IgD-negative memory B cell (primary cell): ENCODE measurements at regions not wholly inside any gene's neighbourhood (a gene's known extent, or its start where the extent isn't known, plus 50 kb on each side); places are given as distances from the start of the nearest gene placed in this dataset.
A peak's percentile ranks its signal among the peaks of the same experiment; 100 is the strongest.
"Not testable (repeated sequence)": the region's sequence is repeated elsewhere in the genome, so short reads cannot be mapped to it uniquely, and the experiment has no call there.

Experiments used
- H3K27ac Mint-ChIP-seq, 3 donors: one replicate each; pipeline ENCODE4 v1.8.0; 2020 to 2022; ENCODE audit warnings: mild to moderate bottlenecking in 3 of 3, mixed read lengths in 3 of 3, moderate library complexity in 1 of 3
- H3K27me3 Mint-ChIP-seq: one replicate; pipeline ENCODE4 v1.8.0; 2021; ENCODE audit warnings: mixed read lengths
- H3K36me3 Mint-ChIP-seq: one replicate; pipeline ENCODE4 v1.8.0; 2020; ENCODE audit warnings: mild to moderate bottlenecking, mixed read lengths
- H3K4me1 Mint-ChIP-seq, 3 donors: one replicate each; pipeline ENCODE4 v1.8.0; 2020 to 2022; ENCODE audit warnings: mixed read lengths in 3 of 3, mild to moderate bottlenecking in 1 of 3
- H3K4me3 Mint-ChIP-seq, 4 donors: one replicate each; pipeline ENCODE4 v1.8.0; 2020 to 2022; ENCODE audit warnings: mild to moderate bottlenecking in 4 of 4, mixed read lengths in 4 of 4, moderate library complexity in 3 of 4
- H3K9me3 Mint-ChIP-seq, 3 donors: one replicate each; pipeline ENCODE4 v1.8.0; 2020 to 2021; ENCODE audit warnings: mixed read lengths in 3 of 3, mild to moderate bottlenecking in 1 of 3

DNA sequence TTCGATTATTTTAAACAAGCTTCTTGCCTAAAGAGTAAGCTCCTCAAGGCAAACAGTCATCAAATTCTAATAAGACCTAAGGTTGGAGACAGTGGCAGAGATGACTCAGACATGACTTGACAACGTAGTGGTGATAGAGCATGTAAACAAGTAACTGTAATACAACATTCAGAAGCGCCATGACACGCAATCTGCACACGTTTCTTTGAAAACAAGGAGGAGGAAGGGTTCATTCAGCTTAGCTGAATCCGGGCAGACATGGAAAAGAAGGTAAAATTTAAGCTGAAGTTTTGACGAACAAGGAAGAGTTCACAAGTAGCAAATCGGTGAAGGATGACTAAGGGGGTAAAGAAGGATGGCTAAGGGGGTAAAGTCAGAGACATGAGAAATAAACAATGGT is 152.4 kb upstream of the ZC3H12C start:
- peaks cover 0 to 3% (median under 1%) of the 10 kb centered on the region in 3 donors for H3K4me1 Mint-ChIP-seq
- no peaks in the 10 kb centered on the region for H3K9me3 Mint-ChIP-seq
- no peak overlapping the region for H3K4me3 Mint-ChIP-seq
- no peak overlapping the region for H3K27ac Mint-ChIP-seq
- peaks cover 4% of the 10 kb centered on the region for H3K27me3 Mint-ChIP-seq
- no peaks in the 10 kb centered on the region for H3K36me3 Mint-ChIP-seq

DNA sequence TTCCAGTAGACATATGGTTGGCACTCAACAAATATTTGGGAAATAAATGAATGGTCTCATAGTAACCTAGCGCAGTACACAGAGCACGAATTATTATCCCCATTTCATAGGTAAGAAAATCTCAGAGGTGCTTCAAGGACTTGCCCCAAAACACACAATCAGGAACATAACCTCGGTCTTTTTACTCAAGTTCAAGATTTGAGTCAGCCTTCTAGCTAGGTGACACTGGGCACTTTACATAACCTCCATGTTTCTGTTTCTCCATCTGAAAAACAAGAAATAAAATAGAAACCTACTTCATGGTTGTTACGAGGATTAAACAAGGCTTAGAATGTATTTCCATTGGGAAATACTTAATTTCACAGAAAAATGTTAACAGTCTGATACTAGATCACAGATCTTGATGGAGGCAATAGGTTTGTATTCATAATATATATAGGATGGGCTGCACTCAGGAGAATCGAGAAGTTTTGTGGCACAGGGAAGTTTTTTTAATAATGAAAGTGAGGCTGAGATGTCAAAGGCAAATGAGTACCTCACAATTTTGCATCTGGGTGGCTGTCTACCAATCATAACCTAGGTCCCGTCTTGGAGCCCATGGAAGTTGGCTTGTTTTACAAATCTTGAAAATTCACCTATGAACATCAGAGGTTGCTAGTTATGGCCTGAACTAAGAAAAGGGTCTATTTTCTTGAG is 147.4 kb upstream of the ZC3H12C start:
- peak overlapping the region; percentile 34 to 84 (median 78) for H3K4me3 Mint-ChIP-seq
- H3K4me1 Mint-ChIP-seq: peaks cover 0 to 10% (median 7%) of the 10 kb centered on the region in 3 donors
- H3K9me3 Mint-ChIP-seq: no peaks in the 10 kb centered on the region
- H3K27me3 Mint-ChIP-seq: peaks cover 5% of the 10 kb centered on the region
- peak overlapping the region in 2 of 3 donors; percentile 4 to 64 for H3K27ac Mint-ChIP-seq
- no peaks in the 10 kb centered on the region for H3K36me3 Mint-ChIP-seq

DNA sequence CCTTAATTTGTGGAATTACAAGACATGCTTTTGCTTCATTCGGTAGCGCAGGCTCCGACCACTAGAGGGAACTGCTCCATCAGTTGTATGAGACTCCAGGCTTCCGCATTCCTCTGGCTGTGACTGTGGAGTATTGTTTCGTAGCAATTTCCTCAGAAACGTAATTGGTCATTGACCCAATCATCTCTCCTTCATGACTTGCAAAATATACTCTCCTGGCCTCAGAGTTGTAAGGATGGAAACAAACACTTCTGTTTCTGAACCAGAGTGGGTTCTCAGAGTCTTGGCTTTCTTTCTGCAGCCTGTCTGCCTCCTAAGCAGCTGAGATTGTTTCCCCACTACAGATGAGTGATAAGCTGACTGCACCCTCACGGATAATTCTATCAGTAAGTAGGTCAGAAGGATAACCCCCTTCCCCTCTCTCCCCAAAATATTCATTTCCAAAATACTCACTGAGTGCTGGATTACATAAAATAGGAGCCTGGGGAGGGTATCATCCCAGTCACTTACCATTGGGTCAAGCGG is 146.8 kb upstream of the ZC3H12C start:
- H3K36me3 Mint-ChIP-seq: no peaks in the 10 kb centered on the region
- peak overlapping the region in 1 of 3 donors; percentile 64 for H3K27ac Mint-ChIP-seq
- H3K4me1 Mint-ChIP-seq: peaks cover 0 to 10% (median 7%) of the 10 kb centered on the region in 3 donors
- H3K9me3 Mint-ChIP-seq: no peaks in the 10 kb centered on the region
- H3K4me3 Mint-ChIP-seq: peak overlapping the region; percentile 34 to 84 (median 78)
- H3K27me3 Mint-ChIP-seq: peaks cover 5% of the 10 kb centered on the region

DNA sequence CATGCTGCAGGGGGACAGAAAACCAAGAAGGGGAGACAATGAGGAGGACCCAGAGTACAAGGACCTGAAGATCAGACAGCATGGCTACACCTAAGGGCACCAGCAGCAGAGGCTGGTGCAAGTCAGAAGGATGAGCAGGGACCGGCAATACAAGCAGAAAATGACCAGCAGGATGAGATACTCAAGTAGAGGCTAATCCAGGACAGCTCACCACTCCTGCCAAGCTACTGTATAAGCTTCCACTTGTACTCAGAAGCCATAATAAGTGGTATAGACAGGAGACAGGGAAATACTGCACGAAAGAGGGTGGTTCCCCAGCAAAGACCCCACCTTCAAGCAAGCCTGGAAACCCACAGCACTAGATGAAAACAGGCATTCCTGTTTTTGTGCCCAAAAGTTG is 138.7 kb upstream of the ZC3H12C start:
- H3K36me3 Mint-ChIP-seq: no peaks in the 10 kb centered on the region
- no peak overlapping the region for H3K27ac Mint-ChIP-seq
- H3K4me1 Mint-ChIP-seq: peaks cover 8 to 19% (median 12%) of the 10 kb centered on the region in 3 donors
- no peaks in the 10 kb centered on the region for H3K9me3 Mint-ChIP-seq
- H3K4me3 Mint-ChIP-seq: peak overlapping the region in 1 of 4 donors; percentile 31
- H3K27me3 Mint-ChIP-seq: peaks cover 12% of the 10 kb centered on the region

DNA sequence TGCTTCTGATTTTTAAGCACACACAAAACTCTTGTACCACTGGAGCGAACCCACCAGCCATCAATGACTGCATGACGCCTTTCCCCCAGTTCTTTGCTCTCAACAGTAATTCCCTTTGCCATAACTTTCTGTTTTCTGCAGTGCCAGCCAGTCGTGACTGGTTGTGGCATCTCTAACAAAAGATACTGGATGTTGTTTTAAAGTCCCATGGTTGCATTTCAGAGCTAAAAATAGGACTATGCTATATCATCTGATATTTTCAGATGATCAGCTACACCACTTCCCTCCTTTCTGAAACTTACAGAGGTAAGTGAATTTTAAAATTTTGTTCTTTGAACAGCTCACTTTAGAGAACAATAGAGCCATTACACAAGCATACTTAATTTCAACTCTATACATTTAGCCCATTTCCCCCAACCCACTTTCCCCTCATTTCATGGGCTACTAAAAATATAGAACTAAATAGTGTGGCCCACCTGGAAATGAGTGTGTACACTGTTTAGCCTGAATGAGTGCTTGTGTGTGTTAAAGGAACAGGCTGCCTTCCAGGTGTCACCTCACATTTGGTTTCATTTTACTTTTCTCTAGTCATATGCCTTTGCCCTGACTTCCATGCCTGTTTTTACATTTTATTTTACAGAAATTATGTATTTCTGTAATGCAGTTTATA is 136.9 kb upstream of the ZC3H12C start:
- Mint-ChIP-seq H3K27ac (no peak overlapping the region), H3K9me3 (no peaks in the 10 kb centered on the region), H3K4me1 (peaks cover 8 to 19% (median 12%) of the 10 kb centered on the region in 3 donors), H3K4me3 (peak overlapping the region in 1 of 4 donors; percentile 7), H3K36me3 (no peaks in the 10 kb centered on the region), H3K27me3 (peaks cover 9% of the 10 kb centered on the region)

DNA sequence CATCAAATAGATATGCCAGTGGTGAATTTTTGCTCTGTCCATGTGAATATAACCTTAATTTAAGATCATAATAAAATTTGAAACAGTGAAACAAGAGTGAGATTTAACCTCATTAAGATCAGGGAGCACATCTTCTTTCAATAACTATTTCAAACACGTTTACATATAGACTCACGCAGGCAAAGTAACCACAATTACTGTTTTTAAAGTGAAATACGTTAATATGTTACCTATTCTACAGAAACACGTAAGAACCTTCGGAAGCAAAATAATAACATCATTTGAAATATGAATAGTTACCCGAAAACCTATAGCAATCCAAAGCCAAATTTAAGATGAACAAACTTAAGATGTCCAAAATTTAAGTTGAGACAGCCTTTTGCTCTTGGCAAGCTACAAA is 136.2 kb upstream of the ZC3H12C start:
- no peaks in the 10 kb centered on the region for H3K36me3 Mint-ChIP-seq

DNA sequence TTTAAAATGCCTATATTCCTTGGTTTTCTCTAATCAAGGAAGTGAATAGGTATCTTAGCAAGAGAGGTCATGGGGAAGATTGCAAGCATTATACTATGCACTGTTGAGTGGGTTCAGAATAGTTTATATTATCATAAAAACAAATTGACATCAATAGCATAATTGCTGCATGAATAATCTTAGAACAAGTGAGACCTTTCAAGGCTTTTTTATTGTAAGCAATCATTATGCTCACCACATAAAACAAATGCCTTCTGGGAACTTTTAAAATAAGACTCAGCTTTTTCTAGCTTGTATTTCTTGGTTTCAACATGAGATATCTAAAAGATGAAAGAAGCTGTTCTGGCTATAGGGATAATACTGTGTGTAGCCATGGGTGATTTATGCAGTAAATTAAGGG is 135.6 kb upstream of the ZC3H12C start:
- no peaks in the 10 kb centered on the region for H3K9me3 Mint-ChIP-seq
- H3K4me1 Mint-ChIP-seq: peaks cover 8 to 16% (median 12%) of the 10 kb centered on the region in 3 donors
- H3K27ac Mint-ChIP-seq: no peak overlapping the region
- no peak overlapping the region for H3K4me3 Mint-ChIP-seq
- H3K36me3 Mint-ChIP-seq: no peaks in the 10 kb centered on the region
- peaks cover 4% of the 10 kb centered on the region for H3K27me3 Mint-ChIP-seq

More for the DNA sequence above, 136.2 kb upstream of the ZC3H12C start:
- H3K4me1 Mint-ChIP-seq: peaks cover 8 to 19% (median 12%) of the 10 kb centered on the region in 3 donors
- peaks cover 9% of the 10 kb centered on the region for H3K27me3 Mint-ChIP-seq
- no peak overlapping the region for H3K4me3 Mint-ChIP-seq
- H3K9me3 Mint-ChIP-seq: no peaks in the 10 kb centered on the region
- H3K27ac Mint-ChIP-seq: no peak overlapping the region

DNA sequence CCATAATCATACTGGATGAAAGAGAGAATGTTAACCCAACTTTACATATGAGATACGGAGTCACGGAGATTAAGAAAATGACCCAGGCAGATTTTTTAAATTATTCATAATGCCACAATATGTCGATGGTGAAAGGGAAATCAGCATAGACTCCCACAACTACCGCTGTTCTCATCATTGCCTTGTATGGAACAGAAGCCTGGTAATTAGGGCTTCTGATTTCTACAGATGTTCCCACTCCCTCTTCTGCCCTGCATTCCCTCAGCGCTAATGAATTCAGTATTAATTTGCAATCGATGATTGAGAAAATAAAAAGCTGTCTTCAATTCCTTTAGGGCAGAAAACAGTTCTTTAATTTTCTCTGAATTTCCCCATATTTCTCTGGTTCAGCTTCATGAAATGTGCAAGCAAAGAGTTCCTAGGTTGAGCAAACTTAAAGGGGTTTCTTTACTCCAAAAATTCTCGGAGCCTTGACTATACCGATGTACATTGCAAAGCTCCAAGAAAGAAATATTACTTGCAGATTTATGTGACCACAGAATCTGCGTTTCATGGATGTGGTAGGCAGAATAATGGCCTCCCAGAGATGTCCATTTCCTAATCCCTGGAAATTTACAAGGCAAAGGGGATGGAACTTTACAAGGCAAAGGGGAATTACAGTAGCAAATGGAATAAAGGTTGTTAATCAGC is 134.9 kb upstream of the ZC3H12C start:
- H3K4me3 Mint-ChIP-seq: no peak overlapping the region
- H3K9me3 Mint-ChIP-seq: no peaks in the 10 kb centered on the region
- no peak overlapping the region for H3K27ac Mint-ChIP-seq
- no peaks in the 10 kb centered on the region for H3K36me3 Mint-ChIP-seq
- peaks cover 4% of the 10 kb centered on the region for H3K27me3 Mint-ChIP-seq
- H3K4me1 Mint-ChIP-seq: peaks cover 8 to 16% (median 12%) of the 10 kb centered on the region in 3 donors

DNA sequence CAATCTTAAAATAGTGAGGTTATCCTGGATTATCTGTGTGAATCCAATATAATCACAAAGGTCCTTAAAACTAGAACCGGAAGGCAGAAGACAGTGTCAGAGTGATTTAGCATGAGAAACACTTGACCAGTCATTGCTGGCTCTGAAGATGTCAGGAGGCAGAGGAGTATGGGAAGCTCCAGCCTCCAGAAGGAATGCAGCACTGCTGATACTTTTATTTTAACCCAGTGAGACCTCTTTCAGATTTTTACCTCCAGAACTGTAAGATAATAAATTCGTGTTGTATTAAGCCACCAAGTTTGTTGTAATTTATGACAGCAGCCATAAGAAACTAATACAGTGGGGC is 134.4 kb upstream of the ZC3H12C start:
- Mint-ChIP-seq H3K27ac (no peak overlapping the region), H3K4me1 (peaks cover 8 to 16% (median 12%) of the 10 kb centered on the region in 3 donors), H3K36me3 (no peaks in the 10 kb centered on the region), H3K9me3 (no peaks in the 10 kb centered on the region), H3K27me3 (peaks cover 4% of the 10 kb centered on the region), H3K4me3 (no peak overlapping the region)

DNA sequence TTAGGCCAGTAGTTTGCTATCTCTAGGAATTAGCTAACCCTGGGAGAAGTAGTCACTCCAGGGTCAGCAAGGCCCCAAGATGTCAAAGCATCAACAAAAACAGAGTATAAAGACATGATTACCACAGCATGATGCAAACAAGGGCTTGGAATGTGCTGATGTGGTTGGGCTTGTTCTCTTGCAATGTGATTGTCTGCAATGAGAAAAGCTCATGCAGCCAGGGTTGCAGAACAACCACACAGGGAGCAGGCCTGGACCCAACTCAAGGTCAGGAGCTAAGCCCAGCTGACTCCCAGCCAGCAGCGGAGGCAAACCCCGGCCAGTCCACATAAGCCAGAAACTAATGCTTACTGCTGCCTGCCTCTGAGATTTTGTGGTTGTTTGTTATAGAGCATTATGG is 132.4 kb upstream of the ZC3H12C start:
- Mint-ChIP-seq H3K4me1 (peaks cover 6 to 12% (median 10%) of the 10 kb centered on the region in 3 donors), H3K9me3 (no peaks in the 10 kb centered on the region), H3K27ac (no peak overlapping the region), H3K27me3 (no peaks in the 10 kb centered on the region), H3K4me3 (no peak overlapping the region), H3K36me3 (no peaks in the 10 kb centered on the region)

DNA sequence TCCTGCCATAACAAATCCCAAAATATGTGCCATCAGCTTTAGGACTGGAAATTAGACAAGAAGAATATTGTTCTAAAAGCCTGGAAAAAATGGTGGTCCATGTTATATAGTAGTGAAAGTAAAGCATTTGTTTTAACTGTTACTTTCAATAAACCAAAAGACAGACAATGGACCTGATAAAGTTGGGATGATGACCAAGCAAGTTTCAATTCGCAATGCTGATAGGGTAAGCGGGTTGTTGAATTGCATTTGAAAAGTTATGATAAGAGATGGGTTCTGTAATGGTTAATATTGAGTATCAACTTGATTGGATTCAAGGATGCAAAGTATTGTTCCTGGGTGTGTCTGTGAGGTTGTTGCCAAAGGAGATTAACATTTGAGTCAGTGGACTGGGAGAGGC is 131.9 kb upstream of the ZC3H12C start:
- H3K4me1 Mint-ChIP-seq: peaks cover 3 to 8% (median 6%) of the 10 kb centered on the region in 3 donors
- H3K9me3 Mint-ChIP-seq: no peaks in the 10 kb centered on the region
- H3K36me3 Mint-ChIP-seq: no peaks in the 10 kb centered on the region
- H3K4me3 Mint-ChIP-seq: no peak overlapping the region
- no peaks in the 10 kb centered on the region for H3K27me3 Mint-ChIP-seq
- H3K27ac Mint-ChIP-seq: no peak overlapping the region

DNA sequence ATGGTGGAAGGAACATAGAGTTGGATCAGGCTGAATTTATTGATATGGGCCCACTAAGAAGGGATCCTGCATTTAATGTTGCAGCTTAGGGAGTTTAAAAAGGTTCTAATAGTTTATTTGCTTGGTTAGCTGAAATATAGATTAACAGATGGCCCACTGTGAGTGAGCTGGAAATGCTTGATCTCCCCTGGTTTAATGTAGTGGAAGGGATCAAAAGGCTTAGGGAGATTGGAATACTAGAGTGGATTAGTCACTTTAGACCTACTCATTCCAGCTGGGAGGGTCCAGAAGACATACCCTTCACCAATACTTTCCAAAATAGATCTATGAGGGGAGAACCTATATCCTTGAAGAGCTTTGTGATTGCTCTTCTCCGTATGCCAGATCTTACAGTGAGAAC is 130.1 kb upstream of the ZC3H12C start:
- no peak overlapping the region for H3K27ac Mint-ChIP-seq
- peaks cover 4% of the 10 kb centered on the region for H3K27me3 Mint-ChIP-seq
- no peaks in the 10 kb centered on the region for H3K9me3 Mint-ChIP-seq
- H3K4me1 Mint-ChIP-seq: no peaks in the 10 kb centered on the region
- no peaks in the 10 kb centered on the region for H3K36me3 Mint-ChIP-seq
- no peak overlapping the region for H3K4me3 Mint-ChIP-seq

DNA sequence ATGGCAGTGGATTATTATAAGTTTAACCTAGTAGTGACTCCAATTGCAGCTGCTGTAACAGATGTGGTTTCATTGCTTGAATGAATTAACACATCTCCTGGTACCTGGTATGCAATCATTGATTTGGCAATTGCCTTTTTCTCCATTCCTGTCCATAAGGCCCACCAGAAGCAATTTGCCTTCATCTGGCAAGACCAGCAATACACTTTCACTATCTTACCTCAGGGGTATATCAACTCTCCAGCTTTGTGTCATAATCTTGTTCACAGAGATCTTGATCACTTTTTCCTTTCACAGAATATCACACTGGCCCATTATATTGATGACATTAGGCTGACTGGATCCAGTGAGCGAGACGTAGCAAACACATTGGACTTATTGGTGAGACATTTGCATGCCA is 128.7 kb upstream of the ZC3H12C start:
- H3K27me3 Mint-ChIP-seq: peaks cover 4% of the 10 kb centered on the region
- no peaks in the 10 kb centered on the region for H3K36me3 Mint-ChIP-seq
- no peak overlapping the region for H3K4me3 Mint-ChIP-seq
- H3K4me1 Mint-ChIP-seq: no peaks in the 10 kb centered on the region
- H3K9me3 Mint-ChIP-seq: peaks cover 0 to 5% (median 0%) of the 10 kb centered on the region in 3 donors
- no peak overlapping the region for H3K27ac Mint-ChIP-seq

DNA sequence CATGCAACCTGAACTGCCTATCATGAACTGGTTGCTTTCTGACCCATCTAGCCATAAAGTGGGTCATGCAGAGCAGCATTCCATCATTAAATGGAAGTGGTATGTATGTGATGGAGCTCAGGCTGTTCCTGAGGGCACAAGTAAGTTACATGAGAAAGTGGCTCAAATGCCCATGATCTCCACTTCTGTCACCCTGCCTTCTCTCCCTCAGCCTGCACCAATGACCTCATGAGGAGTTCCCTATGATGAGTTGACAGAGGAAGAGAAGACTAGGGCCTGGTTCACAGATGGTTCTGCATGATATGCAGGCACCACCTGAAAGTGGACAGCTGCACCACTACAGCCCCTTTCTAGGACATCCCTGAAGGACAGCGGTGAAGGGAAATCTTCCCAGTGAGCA is 127.7 kb upstream of the ZC3H12C start:
- not testable (repeated sequence) for H3K27ac Mint-ChIP-seq, H3K36me3 Mint-ChIP-seq, H3K9me3 Mint-ChIP-seq, H3K27me3 Mint-ChIP-seq, H3K4me1 Mint-ChIP-seq
- H3K4me3 Mint-ChIP-seq: peak overlapping the region in 1 of 4 donors; percentile 41

DNA sequence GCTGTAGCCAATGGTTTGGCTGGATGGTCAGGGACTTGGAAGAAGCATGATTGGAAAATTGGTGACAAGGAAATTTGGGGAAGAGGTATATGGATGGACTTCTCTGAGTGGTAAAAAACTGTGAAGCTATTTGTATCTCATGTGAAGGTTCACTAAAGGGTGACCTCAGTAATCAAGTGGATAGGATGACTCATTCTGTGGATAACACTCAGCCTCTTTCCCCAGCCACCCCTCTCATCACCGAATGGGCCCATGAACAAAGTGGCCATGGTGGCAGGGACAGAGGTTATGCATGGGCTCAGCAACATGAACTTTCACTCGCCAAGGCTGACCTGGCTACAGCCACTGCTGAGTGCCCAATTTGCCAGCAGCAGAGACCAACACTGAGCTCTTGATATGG is 127.3 kb upstream of the ZC3H12C start:
- not testable (repeated sequence) for H3K4me1 Mint-ChIP-seq, H3K9me3 Mint-ChIP-seq, H3K36me3 Mint-ChIP-seq, H3K27ac Mint-ChIP-seq, H3K27me3 Mint-ChIP-seq
- peak overlapping the region in 1 of 4 donors; percentile 41 for H3K4me3 Mint-ChIP-seq
